HepG2 (cell line): ENCODE measurements at regions not wholly inside any gene's neighbourhood (a gene's known extent, or its start where the extent isn't known, plus 50 kb on each side); places are given as distances from the start of the nearest gene placed in this dataset.

Experiments used
- TF ChIP-seq, protein P1 (sequence below): sonication (generic); formaldehyde crosslinking; conservative IDR thresholded peaks from 2 replicates; pipeline ENCODE4 v1.4.0; 2020; ENCODE audit warnings: missing genetic modification reagents

DNA sequence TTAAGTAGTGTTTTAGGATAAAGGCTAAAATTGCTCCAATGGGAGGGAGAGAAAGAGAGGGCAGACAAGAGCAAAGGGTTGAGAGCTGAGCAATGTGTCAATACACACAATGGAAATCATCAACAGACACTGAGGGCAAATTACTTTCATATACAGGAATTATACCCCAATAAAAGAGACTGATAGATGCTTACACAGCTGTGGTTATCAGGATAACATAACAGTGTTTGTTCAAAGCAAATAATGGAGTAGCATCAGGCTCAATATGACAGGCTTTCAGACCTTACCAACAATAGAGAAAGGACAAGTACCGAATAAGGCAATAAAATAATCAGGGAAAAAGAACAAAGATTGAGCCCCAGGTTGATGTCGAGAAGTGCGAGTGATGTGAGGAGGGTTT lies 53.4 kb upstream of the DIO2 start (continued):
- TF ChIP-seq, protein P1, sequence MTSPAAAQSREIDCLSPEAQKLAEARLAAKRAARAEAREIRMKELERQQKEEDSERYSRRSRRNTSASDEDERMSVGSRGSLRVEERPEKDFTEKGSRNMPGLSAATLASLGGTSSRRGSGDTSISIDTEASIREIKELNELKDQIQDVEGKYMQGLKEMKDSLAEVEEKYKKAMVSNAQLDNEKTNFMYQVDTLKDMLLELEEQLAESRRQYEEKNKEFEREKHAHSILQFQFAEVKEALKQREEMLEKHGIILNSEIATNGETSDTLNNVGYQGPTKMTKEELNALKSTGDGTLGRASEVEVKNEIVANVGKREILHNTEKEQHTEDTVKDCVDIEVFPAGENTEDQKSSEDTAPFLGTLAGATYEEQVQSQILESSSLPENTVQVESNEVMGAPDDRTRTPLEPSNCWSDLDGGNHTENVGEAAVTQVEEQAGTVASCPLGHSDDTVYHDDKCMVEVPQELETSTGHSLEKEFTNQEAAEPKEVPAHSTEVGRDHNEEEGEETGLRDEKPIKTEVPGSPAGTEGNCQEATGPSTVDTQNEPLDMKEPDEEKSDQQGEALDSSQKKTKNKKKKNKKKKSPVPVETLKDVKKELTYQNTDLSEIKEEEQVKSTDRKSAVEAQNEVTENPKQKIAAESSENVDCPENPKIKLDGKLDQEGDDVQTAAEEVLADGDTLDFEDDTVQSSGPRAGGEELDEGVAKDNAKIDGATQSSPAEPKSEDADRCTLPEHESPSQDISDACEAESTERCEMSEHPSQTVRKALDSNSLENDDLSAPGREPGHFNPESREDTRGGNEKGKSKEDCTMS (CRISPR knock-in tag): no peak
- TF ChIP-seq, all 625 proteins: peak for 0
